GM19023 (cell line): ENCODE measurements at regions not wholly inside any gene's neighbourhood (a gene's known extent, or its start where the extent isn't known, plus 50 kb on each side); places are given as distances from the start of the nearest gene placed in this dataset.
"Not testable (repeated sequence)": the region's sequence is repeated elsewhere in the genome, so short reads cannot be mapped to it uniquely, and the experiment has no call there.

Experiments used
- ATAC-seq: cut with Tn5 transposase; IDR thresholded peaks from one replicate; pipeline ENCODE4 v1.9.1; 2021; ENCODE audit warnings: mild to moderate bottlenecking, moderate library complexity; ENCODE audit not compliant: unreplicated experiment

DNA sequence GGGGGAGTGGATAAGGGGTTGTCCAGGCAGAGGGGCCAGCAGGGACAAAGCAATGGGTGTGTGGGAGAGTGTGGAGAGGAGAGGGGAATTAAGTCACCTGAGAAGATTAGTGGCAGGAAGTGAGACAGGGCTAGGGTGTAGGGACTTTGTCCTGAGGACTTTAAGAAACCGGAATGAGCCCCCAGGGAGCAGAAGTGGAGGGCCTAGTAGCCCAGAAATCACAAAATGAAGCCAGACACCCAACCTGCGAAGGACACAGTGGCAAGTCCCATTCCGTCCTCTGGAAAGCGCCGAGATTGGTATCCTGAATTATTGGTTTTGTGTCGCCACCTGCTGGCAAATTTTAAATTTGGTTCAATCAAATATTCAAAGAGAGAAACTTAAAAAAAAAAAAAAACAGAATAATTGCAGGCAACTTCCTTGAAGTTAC, 78.0 kb upstream of the SLC25A36 start:
- no peak for ATAC-seq

DNA sequence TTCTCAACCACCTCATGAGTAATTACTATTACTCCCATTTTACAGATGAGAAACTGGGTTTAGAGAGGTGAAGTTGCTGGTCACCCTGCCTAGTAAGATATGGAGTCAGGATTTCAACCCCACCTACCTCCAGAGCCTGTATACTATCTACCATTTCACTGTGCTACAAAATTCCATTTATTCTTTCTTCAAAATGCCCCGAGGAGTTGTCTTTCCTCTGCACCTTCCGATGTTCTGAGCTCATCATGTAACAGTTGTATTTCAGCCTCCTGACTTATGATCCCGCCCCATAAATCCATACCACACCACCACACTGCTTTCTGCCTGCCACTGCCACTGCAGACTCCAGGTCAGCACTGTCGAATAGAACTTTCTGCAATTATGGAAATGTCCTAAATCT, 71.3 kb upstream of the SLC25A36 start:
- no peak for ATAC-seq

DNA sequence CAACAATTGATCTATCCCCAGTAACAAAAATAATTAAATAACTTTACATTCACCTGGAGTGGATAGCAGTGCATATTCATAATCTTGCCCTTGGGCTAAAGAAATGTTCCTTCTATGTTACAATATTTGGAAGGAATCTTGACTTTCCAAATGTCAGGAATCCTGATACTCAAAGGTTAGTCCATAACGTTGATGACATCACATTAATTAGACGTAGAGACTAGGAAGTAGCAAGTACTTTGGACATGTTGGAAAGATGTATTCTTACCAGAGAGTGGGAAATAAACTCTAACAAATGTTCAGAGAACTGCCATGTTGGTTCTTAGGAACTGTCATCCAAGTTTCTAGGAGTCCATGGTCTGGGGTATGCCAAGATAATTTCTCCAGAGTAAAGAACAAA, 70.6 kb upstream of the SLC25A36 start:
- no peak for ATAC-seq

DNA sequence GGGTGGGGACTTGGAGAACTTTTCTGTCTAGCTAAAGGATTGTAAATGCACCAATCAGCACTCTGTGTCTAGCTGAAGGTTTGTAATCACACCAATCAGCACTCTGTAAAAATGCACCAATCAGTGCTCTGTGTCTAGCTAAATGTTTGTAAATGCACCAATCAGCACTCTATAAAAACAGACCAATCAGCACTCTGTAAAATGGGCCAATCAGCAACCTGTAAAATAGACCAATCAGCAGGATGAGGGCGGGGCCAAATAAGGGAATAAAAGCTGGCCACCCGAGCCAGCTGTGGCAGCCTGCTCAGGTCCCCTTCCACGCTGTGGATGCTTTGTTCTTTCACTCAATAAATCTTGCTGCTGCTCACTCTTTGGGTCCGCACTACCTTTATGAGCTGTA, 69.5 kb upstream of the SLC25A36 start:
- ATAC-seq = not testable (repeated sequence)

DNA sequence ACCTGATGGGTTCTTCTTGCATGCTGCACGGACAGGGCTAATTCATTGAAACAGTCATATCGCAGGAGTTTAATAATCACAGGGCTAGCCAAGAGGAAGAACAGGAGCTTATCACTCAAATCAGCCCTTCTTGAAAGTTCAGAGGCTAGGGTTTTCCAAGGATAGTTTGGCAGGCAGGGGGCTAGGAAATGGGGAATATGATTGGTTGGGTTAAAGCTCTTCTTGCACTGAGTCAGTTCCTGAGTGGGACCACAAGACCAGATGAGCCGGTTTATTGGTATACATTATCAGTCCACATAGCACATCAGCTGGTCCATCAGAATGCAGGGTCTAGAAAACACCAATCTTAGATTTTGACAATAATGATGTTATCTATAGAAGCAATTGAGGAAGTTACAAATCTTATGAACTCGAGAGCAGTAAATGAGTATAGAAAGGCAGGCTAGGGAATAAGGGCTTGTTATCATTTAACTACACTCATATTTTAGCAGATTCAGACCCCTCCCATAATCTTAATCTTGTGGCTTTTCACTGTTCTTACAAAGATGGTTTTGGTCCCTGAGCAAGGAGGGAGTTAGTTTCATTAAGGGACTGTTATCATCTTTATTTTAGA, 58.1 kb upstream of the SLC25A36 start:
- ATAC-seq = no peak

DNA sequence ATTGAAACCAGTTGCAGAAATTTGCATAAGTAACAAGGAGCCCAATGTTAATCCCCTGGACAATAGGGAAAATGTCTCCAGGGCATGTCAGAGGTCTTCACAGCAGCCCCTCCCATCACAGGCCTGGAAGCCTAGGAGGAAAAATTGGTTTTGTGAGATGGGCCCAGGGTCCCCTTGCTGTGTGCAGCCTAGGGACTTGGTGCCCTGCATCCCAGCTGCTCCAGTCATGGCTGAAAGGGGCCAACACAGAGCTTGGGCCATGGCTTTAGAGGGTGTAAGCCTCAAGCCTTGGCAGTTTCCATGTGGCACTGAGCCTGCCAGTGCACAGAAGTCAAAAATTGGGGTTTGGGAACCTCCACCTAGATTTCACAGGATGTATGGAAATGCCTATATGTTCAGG, 55.9 kb upstream of the SLC25A36 start:
- not testable (repeated sequence) for ATAC-seq
